Stimulated activated CD4-positive, alpha-beta T cell treated with anti-CD3 and anti-CD28 coated beads, Interleukin-4, amount 100 ng/mL, for 1 hour (primary cell): ENCODE measurements at regions not wholly inside any gene's neighbourhood (a gene's known extent, or its start where the extent isn't known, plus 50 kb on each side); places are given as distances from the start of the nearest gene placed in this dataset.

Source experiments
- DNase-seq: peaks from one replicate; pipeline ENCODE4 v3.0.0-alpha.2; 2020

DNA sequence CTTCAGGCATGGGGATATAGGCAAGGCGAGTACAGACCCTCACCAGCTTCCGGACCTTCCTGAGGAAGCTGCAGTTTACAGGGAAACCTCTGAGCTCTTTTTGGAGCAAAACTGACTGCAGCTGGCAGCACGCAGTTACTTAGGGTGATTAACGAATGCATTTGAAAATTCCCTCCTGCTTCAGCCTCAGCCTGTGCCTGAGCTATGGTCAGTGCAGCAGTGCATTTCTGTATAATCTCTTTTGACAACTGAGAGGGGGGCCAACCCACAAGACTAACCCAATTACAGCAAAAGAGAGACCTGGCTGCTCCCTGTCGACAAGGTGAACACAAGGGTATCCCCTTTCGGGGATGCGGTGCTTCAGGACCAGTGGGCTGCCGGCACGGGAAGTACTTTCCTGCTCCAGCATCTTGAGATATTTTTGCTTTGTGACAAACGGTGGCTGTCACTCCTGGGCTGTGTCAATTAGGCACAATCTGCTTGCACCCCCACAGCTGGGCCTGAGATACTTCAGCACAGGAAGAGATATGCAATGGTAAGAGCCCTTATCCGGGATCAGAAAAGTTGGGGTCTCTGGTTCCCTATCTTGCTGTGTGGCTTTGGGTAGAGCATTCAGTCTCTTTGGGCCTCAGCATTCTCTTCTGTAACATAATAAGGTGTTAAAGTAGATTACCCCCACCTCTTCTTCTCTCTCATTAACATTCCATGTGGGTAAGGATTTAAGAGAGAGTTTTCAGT lies 141.0 kb downstream of the TMEM17 start:
- no peak for DNase-seq

DNA sequence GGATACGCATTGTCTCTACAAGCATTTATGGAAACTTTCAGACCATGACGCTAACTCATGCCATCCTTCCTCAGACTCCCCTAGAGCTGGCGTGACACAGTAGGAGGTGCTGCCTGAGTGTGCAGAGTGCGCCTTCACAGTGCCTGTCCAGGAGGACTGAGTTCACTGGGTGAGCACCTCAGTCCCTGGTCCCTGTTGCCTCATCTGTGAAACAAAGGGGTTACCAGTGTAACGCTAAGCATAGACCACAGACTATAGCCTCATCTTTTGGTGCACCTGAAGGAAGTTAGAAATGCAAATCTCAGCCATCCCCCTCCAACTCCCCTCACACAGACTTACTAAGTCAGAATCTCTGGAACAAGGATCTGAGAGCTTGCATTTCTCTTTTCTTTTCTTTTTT lies 142.8 kb downstream of the TMEM17 start:
- DNase-seq = no peak

DNA sequence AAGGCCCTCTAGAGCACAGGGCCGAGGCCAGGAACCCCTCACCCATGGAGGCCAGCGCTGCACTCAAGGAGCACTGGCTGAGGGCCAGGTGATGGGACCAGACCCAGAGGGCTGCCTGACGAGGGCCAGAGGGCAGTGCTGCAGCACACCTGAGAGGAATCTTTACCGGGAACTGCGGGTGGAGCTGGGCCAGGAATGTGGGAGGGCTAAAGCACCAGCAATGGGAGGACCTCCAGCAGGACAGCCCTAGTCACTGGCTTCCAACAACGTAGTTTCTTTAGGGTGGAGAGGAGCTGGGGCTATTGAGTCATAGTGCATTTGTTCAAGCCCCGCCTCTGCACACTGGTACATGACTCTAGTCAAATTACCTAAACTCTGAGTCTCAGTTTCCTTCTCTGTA lies 143.4 kb downstream of the TMEM17 start:
- no peak for DNase-seq

- DNase-seq = no peak
Observed at GRCh38 chr2:62361964-62362363, 144.0 kb downstream of the TMEM17 start.

GRCh38 chr2:62354771-62355561 lies 151.0 kb downstream of the TMEM17 start:
- DNase-seq = no peak

- DNase-seq = no peak
Observed at GRCh38 chr2:62352031-62352430, 154.0 kb downstream of the TMEM17 start.

GRCh38 chr2:62349788-62350187 lies 153.9 kb downstream of the B3GNT2 start:
- no peak for DNase-seq

GRCh38 chr2:62348700-62349099 lies 152.8 kb downstream of the B3GNT2 start:
- DNase-seq = no peak

DNA sequence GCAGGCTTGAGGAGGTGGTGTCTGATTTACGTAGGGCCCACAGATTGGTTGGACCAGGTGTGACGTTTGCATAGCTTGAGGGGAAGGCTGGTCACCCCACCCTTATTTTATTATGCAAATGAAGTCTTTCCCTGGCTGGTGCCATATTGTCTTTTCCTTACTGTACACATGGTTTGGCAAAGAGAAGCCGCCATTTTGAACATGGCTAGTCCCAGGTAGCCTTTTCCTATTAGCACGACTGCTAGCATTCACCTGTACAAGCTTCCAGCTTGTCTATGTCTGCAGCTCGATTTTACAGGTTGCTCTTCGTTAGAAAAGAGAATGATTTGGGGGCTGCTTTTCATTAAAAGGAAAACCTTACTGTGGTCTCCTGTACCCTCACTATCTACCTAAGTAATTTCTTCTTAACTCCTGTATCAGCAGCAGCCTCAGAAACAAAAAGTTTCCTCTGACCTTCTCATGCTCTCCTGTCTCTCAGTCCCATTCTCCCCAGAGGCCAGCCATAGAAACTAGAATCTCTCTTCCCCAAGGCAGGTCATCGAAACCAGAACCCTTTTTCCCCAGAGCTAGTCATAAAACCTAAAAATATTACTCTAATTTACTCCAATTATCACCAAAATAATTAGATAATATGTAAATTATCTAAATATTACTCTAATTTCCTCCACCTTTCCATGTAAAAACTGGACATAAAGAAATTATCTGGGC lies 151.8 kb downstream of the B3GNT2 start:
- no peak for DNase-seq

- no peak for DNase-seq
Observed at GRCh38 chr2:62344472-62344871, 148.6 kb downstream of the B3GNT2 start.

- no peak for DNase-seq
Observed at GRCh38 chr2:62343636-62344337, 147.9 kb downstream of the B3GNT2 start.

DNA sequence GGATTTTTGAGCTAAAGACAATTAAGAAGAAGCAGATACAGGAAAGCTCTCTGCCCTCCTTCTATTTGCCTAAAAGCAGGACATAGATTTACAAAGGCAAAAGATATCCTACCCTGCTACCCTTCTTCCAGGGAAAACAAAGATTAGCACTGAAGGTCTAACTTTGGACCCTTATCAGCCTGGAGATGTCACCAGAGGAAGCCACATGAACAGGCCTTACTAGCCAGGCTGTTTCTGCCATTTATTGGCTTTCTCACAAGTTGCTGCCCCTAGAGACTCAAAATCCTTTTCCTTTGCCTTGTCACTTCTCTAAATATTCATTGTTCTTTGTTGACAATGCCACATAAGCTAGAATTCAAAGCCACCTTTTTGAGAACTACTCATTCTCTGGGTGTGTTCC lies 147.3 kb downstream of the B3GNT2 start:
- DNase-seq = no peak

DNA sequence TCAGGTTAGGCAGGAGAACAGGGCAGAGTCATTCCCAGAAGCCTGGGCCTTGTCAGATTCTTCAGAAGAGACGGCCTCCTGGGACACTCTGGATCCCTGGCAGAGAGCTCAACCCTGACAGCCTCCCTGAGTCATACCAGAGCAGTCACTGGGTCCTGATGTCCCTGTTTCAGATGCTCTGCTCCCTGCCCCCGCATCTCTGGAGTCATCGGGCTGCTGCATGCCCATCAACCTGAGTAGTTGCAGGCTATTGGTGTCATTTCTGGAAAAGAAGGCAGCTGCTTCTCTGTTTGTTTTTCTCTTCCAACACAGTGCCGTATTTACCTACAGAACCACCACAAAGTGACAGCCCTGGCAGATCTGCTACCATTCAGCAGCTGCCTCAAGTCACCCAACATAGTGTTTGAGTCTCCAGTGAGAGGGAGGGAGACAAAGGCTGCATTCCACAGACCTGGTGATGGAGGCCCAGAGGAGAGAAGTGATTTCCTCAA lies 145.1 kb downstream of the B3GNT2 start:
- no peak for DNase-seq

DNA sequence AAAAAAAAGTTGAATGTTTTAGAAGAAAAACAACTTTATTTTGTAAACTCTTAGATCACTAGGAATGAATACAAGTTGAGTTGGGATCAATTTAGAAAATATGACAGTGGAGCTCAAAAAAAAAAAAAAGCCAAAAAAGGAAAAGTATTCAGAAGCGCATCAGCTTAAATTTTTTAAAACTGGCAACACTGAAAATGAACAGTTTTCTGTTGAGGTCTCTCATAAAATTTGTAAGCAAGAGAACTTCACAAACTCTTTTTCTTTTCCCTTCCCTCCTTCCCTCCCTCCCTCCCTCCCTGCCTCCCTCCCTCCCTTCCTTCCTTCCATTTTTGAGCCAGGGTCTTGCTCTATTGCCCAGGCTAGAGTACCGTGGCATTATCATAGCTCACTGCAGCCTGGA lies 143.9 kb downstream of the B3GNT2 start:
- no peak for DNase-seq

DNA sequence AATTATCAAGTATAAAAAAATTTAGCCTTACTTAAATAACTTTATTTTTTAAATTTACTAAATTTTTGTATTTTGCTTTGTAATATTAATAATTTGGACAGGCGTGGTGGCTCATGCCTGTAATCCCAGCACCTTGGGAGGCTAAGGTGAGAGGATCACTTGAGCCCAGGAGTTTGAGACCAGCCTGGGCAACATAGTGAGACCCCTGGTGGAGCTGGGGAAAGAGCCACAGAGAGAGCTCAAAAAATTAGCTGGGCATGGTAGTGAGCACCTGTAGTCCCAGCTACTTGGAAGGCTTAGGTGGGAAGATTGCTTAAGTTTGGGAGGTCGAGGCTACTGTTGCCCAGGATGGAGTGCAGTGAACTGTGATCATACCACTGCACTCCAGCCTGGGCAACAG lies 143.5 kb downstream of the B3GNT2 start:
- DNase-seq = no peak

GRCh38 chr2:62338111-62338510 lies 142.2 kb downstream of the B3GNT2 start:
- DNase-seq = no peak

GRCh38 chr2:62337403-62337802 lies 141.5 kb downstream of the B3GNT2 start:
- DNase-seq = no peak

DNA sequence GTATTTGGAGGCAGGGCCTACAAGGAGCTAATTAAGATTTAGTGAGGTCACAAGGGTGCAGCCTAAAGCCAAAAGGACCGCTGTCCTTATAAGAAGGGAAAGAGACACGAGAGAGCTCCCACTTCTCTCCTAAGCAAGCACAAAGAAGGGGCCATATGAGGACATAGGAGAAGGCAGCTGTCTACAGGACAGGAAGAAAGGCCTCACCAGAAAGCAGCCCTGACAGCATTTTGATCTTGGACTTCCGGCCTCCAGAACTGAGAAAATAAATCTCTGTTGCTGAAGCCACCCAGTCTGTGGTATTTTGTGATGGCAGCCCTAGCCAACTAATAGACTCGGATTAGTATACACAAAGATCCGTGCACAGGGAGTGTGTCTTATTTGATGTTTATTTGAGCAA lies 139.7 kb downstream of the B3GNT2 start:
- no peak for DNase-seq

GRCh38 chr2:62334440-62335058 lies 138.6 kb downstream of the B3GNT2 start:
- no peak for DNase-seq

- DNase-seq = no peak
Observed at GRCh38 chr2:62334009-62334408, 138.1 kb downstream of the B3GNT2 start.

GRCh38 chr2:62330959-62331358 lies 135.0 kb downstream of the B3GNT2 start:
- no peak for DNase-seq

DNA sequence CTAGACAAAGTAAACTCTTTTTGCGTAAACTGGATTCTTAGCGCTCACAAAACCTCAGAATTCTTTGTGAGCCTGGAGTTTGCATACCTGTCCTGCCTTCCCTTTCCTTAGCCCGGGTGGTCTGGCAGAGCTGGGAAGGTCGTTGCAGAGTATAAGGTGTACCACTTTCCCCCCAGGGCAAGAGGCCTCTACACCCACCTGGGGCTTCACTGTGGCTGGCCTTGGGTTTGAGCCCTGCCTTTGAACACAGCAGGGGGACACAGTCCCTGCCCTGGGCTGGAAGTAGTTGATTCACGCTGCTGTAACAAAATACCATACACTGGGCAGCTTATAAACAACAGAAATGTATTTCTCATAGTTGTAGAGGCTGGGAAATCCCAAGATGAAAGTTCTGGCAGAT lies 133.9 kb downstream of the B3GNT2 start:
- DNase-seq = no peak

DNA sequence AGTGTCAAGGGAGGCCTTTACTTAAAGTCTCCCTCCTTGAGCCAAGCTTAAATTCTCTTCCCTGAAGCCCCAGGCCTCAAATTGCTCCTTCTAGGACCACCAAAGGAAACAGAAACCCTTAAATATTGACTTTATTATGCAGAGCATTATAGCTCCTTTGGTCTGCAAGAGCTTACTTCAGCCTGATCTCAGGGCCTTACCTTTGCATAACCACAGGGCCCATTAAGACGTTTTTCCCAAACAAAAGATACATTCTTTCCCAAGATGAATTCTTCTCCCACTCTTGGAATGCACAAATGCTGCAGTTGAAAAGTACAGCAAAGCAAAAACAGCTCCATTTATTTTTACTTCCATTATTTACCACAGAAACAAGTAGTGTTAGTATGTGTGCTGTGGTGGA lies 130.8 kb downstream of the B3GNT2 start:
- no peak for DNase-seq
